ENCODE measurements at regions not wholly inside any gene's neighbourhood (a gene's known extent, or its start where the extent isn't known, plus 50 kb on each side); places are given as distances from the start of the nearest gene placed in this dataset.

DNA sequence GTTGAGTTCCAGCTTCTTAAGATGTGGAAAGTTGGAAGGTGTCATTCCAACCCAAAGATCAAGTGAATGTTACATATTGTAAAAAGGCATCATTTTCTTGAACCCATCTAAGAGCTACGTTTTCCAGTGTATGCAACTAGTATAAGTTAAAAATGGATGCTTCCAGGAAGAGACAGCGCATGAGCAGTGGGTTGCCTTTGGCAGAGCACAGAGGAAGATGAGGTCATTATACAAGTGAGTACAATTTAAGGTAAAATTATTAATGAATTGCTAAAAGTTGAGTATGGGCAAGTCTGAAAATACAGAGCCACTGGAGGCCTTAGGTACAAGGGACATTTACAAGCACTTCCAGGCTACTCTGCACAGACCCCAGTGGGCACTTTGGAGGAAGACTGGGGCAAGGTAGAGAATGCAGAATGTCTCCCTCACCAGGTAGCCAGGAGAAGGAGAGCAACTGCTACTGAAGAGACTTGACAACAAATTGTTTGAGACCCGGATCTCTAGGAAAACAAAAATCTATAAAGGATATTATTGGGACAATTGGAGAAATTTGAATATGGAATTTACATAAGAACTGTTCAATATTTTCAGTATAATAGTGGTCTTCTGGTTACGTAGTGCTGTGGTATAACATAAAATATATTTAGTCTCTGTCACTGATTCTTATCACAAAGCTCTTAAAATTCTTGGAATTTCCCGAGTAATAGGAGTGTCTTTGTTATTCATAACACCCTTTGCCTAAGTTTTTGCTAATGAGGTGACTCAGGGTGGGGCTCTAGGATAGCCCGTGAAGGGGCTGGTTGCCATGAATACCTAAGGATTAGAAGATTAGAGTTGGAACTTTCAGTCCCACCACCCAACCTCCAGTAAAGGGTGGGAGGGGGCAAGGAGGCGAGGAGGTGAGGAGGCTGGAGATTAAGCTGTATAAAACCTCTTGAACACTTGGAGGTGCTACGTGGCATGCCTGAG, 129.9 kb upstream of the FER start:
- Histone ChIP-seq H3K4me1 (no peaks in the 10 kb centered on the region), H3K36me3 (ENCODE audit: insufficient read depth in 1 of 2, low read depth in 1 of 2) (no peaks in the 10 kb centered on the region), H3K27me3 (ENCODE audit: insufficient read depth in 3 of 3, low read length in 2 of 3) (no peaks in the 10 kb centered on the region), H3K4me3 (no peak overlapping the region), H3K9me3 (no peaks in the 10 kb centered on the region), H3K27ac (no peak overlapping the region)
- WGBS, 3 donors = 70 to 76% (median 74%) methylated on average over 8 of the region's 8 CpGs
- TF ChIP-seq, protein P1, sequence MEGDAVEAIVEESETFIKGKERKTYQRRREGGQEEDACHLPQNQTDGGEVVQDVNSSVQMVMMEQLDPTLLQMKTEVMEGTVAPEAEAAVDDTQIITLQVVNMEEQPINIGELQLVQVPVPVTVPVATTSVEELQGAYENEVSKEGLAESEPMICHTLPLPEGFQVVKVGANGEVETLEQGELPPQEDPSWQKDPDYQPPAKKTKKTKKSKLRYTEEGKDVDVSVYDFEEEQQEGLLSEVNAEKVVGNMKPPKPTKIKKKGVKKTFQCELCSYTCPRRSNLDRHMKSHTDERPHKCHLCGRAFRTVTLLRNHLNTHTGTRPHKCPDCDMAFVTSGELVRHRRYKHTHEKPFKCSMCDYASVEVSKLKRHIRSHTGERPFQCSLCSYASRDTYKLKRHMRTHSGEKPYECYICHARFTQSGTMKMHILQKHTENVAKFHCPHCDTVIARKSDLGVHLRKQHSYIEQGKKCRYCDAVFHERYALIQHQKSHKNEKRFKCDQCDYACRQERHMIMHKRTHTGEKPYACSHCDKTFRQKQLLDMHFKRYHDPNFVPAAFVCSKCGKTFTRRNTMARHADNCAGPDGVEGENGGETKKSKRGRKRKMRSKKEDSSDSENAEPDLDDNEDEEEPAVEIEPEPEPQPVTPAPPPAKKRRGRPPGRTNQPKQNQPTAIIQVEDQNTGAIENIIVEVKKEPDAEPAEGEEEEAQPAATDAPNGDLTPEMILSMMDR (IDR thresholded peaks at IDR 0.05) = no peak
- intact Hi-C loops (cut with DNase I) = no loop called here
- DNase-seq (no peak), ATAC-seq (no peak)

DNA sequence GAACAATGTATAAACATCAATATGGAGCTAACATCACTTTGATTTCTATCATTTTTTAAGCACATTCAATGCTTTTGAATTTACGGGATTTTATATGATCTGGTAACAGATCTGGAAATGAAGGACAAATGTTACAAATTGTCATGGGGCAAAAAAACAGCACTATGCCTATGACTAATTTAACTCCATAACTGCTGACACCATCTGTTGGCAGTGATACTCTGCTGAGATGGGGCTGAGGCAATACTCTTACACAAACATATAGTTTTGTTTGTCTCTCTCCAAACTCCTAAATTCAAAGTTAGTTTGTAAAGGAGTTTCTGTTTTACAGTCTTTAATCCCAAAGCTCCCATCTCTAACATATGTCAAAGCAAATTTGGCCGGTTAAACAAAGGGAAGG, 132.5 kb upstream of the FER start:
- H3K36me3 ChIP-seq (ENCODE audit: insufficient read depth in 1 of 2, low read depth in 1 of 2) = no peaks in the 10 kb centered on the region
- H3K4me1 ChIP-seq = no peaks in the 10 kb centered on the region
- no peak overlapping the region for H3K27ac ChIP-seq
- WGBS, 3 donors = 36 to 45% (median 37%) methylated on average over 2 of the region's 2 CpGs
- no peaks in the 10 kb centered on the region for H3K27me3 ChIP-seq (ENCODE audit: insufficient read depth in 3 of 3, low read length in 2 of 3)
- TF ChIP-seq, protein P1 (IDR thresholded peaks at IDR 0.05) = no peak
- ATAC-seq (no peak), DNase-seq (no peak)
- intact Hi-C loops (cut with DNase I) = no loop called here
- no peaks in the 10 kb centered on the region for H3K9me3 ChIP-seq
- no peak overlapping the region for H3K4me3 ChIP-seq

DNA sequence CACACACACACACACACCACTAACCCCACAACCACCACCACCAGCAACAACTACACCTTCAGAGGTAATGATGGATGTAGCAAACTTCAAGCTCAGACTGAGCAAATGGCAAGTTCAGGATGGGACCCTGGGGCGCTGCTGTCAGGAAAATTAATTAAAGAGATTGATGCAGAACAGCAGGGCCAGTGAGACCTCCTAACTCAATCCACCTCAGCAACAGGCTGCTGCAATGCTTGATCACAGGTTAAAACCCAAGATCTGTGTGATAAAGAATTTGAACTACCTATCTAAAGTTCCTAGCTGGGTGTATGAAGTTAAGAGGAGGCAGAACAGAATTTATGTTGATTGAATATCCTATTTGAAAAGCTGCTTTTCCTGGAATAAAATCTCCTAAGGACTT, 140.3 kb upstream of the FER start:
- no peaks in the 10 kb centered on the region for H3K36me3 ChIP-seq (ENCODE audit: insufficient read depth in 1 of 2, low read depth in 1 of 2)
- ATAC-seq (no peak), DNase-seq (no peak)
- intact Hi-C loops (cut with DNase I) = no loop called here
- no peak overlapping the region for H3K4me3 ChIP-seq
- H3K27ac ChIP-seq = no peak overlapping the region
- no peaks in the 10 kb centered on the region for H3K9me3 ChIP-seq
- TF ChIP-seq, protein P1 (IDR thresholded peaks at IDR 0.05) = no peak
- no peaks in the 10 kb centered on the region for H3K27me3 ChIP-seq (ENCODE audit: insufficient read depth in 3 of 3, low read length in 2 of 3)
- 54 to 69% (median 59%) methylated on average over 1 of the region's 1 CpG for WGBS, 3 donors
- H3K4me1 ChIP-seq = no peaks in the 10 kb centered on the region

DNA sequence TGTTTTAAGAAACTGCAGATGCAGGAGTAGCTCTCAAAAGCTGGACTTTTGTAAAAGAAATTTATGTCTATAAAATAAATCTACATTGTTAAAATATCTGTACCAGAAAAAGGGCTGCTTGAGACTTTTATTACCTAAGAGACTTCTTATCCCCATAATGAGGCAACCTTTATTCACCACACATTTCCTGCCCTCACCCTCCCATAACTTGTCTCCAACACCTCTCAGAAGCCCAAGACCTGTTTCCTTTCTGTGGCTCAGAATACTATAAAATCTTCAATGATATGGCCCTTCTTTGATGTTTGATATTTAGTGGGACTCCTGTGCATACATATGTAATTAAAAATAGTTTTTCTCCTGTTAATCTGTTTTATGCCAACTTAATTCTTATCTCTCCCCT, 141.5 kb upstream of the FER start:
- H3K4me3 ChIP-seq = no peak overlapping the region
- no peaks in the 10 kb centered on the region for H3K4me1 ChIP-seq
- DNase-seq (no peak), ATAC-seq (no peak)
- H3K27me3 ChIP-seq (ENCODE audit: insufficient read depth in 3 of 3, low read length in 2 of 3) = no peaks in the 10 kb centered on the region
- no peaks in the 10 kb centered on the region for H3K9me3 ChIP-seq
- H3K36me3 ChIP-seq (ENCODE audit: insufficient read depth in 1 of 2, low read depth in 1 of 2) = no peaks in the 10 kb centered on the region
- intact Hi-C loops (cut with DNase I) = no loop called here
- TF ChIP-seq, protein P1 (IDR thresholded peaks at IDR 0.05) = no peak
- H3K27ac ChIP-seq = no peak overlapping the region

All from psoas muscle (tissue), 7 donors.